ENCODE measurements at regions not wholly inside any gene's neighbourhood (a gene's known extent, or its start where the extent isn't known, plus 50 kb on each side); places are given as distances from the start of the nearest gene placed in this dataset.

GRCh38 chr6:164929408-164929977, 379.9 kb downstream of the C6orf118 start:
- intact Hi-C loops (cut with micrococcal nuclease; ENCODE audit: unreplicated experiment) = loop anchor here (5.0 kb wide), 2 partner anchors 1502 to 1747 kb away; no protein-coding TSS in a partner anchor
- H3K36me3 ChIP-seq (replicated peaks in 1 of 2; ENCODE audit: control insufficient read depth in 1 of 2, insufficient read depth in 2 of 2, low read length in 2 of 2) = no peaks in the 10 kb centered on the region
- FAIRE-seq = no peak
- DNase-seq (ENCODE audit: low spot score) = no peak
- no peaks in the 10 kb centered on the region for H3K27me3 ChIP-seq (ENCODE audit: control insufficient read depth in 1 of 2, insufficient read depth in 2 of 2, low read length in 2 of 2)
- H2AFZ ChIP-seq (ENCODE audit: low read length) = no peak overlapping the region
- in situ Hi-C loops (cut with HindIII; ENCODE audit: extremely low pct_ligation_motif_present, low pct_unique_long_range_greater_than_20kb) = no loop called here
- 30% methylated on average over 13 of the region's 13 CpGs for WGBS (ENCODE audit: low lambda C conversion rate)
- H3K4me2 ChIP-seq (ENCODE audit: low read depth, low read length) = no peak overlapping the region
- no TSS peak for BruUV-seq (replicated peaks)
- no peak; the same call in 2 of the 3 replicates for ATAC-seq
- ChIA-PET CTCF (ENCODE audit: low intra/inter-chr PET ratio, low total read pairs) (no interaction called here), POLR2A (no interaction called here)
- no peak overlapping the region for H3K4me3 ChIP-seq (replicated peaks in 1 of 3; ENCODE audit: insufficient read depth in 1 of 3, low read depth in 2 of 3, low read length in 3 of 3)
- peaks cover 18% of the 10 kb centered on the region for H3K9me3 ChIP-seq (ENCODE audit: low read length)
- no peak overlapping the region for H3K9ac ChIP-seq (ENCODE audit: insufficient read depth, low read depth, low read length)
- H3K79me2 ChIP-seq (ENCODE audit: insufficient read depth, low read length) = no peaks in the 10 kb centered on the region
- no peaks in the 10 kb centered on the region for H4K20me1 ChIP-seq (ENCODE audit: insufficient read depth, low read length)
- H3K4me1 ChIP-seq (ENCODE audit: insufficient read depth, low read length) = no peaks in the 10 kb centered on the region
- TF ChIP-seq, protein P1, sequence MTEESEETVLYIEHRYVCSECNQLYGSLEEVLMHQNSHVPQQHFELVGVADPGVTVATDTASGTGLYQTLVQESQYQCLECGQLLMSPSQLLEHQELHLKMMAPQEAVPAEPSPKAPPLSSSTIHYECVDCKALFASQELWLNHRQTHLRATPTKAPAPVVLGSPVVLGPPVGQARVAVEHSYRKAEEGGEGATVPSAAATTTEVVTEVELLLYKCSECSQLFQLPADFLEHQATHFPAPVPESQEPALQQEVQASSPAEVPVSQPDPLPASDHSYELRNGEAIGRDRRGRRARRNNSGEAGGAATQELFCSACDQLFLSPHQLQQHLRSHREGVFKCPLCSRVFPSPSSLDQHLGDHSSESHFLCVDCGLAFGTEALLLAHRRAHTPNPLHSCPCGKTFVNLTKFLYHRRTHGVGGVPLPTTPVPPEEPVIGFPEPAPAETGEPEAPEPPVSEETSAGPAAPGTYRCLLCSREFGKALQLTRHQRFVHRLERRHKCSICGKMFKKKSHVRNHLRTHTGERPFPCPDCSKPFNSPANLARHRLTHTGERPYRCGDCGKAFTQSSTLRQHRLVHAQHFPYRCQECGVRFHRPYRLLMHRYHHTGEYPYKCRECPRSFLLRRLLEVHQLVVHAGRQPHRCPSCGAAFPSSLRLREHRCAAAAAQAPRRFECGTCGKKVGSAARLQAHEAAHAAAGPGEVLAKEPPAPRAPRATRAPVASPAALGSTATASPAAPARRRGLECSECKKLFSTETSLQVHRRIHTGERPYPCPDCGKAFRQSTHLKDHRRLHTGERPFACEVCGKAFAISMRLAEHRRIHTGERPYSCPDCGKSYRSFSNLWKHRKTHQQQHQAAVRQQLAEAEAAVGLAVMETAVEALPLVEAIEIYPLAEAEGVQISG (CRISPR knock-in tag; IDR thresholded peaks at IDR 0.05) = peak; percentile 85
- TF ChIP-seq GABPB1 (CRISPR knock-in tag; IDR thresholded peaks at IDR 0.05) = peak; percentile 27; the same call in 1 of the 2 replicates
- no peak for TF ChIP-seq MTF1 (CRISPR knock-in tag; IDR thresholded peaks at IDR 0.05)
- H3K27ac ChIP-seq (ENCODE audit: extremely low read length, insufficient read depth, low read length) = no peak overlapping the region

DNA sequence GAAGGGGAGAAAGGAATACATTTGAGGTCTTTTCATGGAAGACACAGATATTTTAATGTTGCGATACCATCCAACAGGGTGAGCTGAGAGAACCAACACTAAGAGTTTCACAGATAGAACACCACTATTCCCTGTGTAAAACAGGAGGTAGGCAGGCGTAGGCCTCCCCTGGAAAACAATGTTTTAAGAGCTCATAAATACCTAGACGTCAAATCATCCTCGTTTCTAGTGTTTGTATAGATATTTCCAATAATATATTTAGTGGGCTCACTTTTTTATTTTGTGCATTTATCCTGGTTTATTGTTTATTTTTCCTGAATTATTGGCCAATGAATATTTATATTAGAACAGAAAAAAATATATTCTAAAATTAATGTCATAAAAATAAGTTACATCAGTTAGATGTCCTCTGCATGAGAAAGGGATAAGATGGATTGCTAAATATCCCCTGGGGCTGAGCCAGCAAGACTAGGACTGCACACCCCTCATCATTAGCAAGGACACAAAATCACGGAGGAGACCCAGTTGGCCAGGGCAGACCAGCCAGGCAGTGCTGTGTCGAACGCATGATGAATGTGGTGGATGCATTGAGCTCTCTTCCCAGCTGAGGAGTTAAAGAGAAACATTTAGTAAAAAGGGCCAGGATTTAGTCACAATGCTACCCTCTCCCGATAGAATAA, 380.5 kb downstream of the C6orf118 start:
- in situ Hi-C loops (cut with HindIII; ENCODE audit: extremely low pct_ligation_motif_present, low pct_unique_long_range_greater_than_20kb) = no loop called here
- BruUV-seq (replicated peaks) = no TSS peak
- ChIA-PET POLR2A (no interaction called here), CTCF (ENCODE audit: low intra/inter-chr PET ratio, low total read pairs) (no interaction called here)
- H3K9me3 ChIP-seq (ENCODE audit: low read length) = peaks cover 13% of the 10 kb centered on the region
- no peak for ATAC-seq
- H3K79me2 ChIP-seq (ENCODE audit: insufficient read depth, low read length) = no peaks in the 10 kb centered on the region
- intact Hi-C loops (cut with micrococcal nuclease; ENCODE audit: unreplicated experiment) = loop anchor here (5.0 kb wide), 2 partner anchors 1502 to 1747 kb away; no protein-coding TSS in a partner anchor
- no peak for FAIRE-seq
- H3K9ac ChIP-seq (ENCODE audit: insufficient read depth, low read depth, low read length) = no peak overlapping the region
- H3K4me1 ChIP-seq (ENCODE audit: insufficient read depth, low read length) = no peaks in the 10 kb centered on the region
- no peaks in the 10 kb centered on the region for H3K36me3 ChIP-seq (replicated peaks in 1 of 2; ENCODE audit: control insufficient read depth in 1 of 2, insufficient read depth in 2 of 2, low read length in 2 of 2)
- no peaks in the 10 kb centered on the region for H3K27me3 ChIP-seq (ENCODE audit: control insufficient read depth in 1 of 2, insufficient read depth in 2 of 2, low read length in 2 of 2)
- no peak overlapping the region for H3K4me2 ChIP-seq (ENCODE audit: low read depth, low read length)
- WGBS (ENCODE audit: low lambda C conversion rate) = 11% methylated on average over 8 of the region's 8 CpGs
- H3K27ac ChIP-seq (ENCODE audit: extremely low read length, insufficient read depth, low read length) = no peak overlapping the region
- no peak for DNase-seq (ENCODE audit: low spot score)
- no peak for TF ChIP-seq ZNF549 (CRISPR knock-in tag; IDR thresholded peaks at IDR 0.05)
- no peak for TF ChIP-seq ZNF607 (CRISPR knock-in tag; IDR thresholded peaks at IDR 0.05; ENCODE audit: borderline replicate concordance)
- no peak overlapping the region for H3K4me3 ChIP-seq (replicated peaks in 1 of 3; ENCODE audit: insufficient read depth in 1 of 3, low read depth in 2 of 3, low read length in 3 of 3)
- no peaks in the 10 kb centered on the region for H4K20me1 ChIP-seq (ENCODE audit: insufficient read depth, low read length)
- H2AFZ ChIP-seq (ENCODE audit: low read length) = no peak overlapping the region

All from HepG2 (cell line).